ENCODE measurements at regions not wholly inside any gene's neighbourhood (a gene's known extent, or its start where the extent isn't known, plus 50 kb on each side); places are given as distances from the start of the nearest gene placed in this dataset.

GRCh38 chr2:177342736-177343135 is 49.8 kb upstream of the AGPS start:
- TF ChIP-seq HDGF (IDR thresholded peaks at IDR 0.05; ENCODE audit: borderline replicate concordance) (no peak), SUZ12 (IDR thresholded peaks at IDR 0.05) (no peak), BHLHE40 (IDR thresholded peaks at IDR 0.05; ENCODE audit: borderline replicate concordance) (no peak), ELF4 (IDR thresholded peaks at IDR 0.05) (no peak), NFRKB (IDR thresholded peaks at IDR 0.05) (no peak), FOXK2 (IDR thresholded peaks at IDR 0.05) (no peak), ARNT (IDR thresholded peaks at IDR 0.05) (no peak), FOXM1 (IDR thresholded peaks at IDR 0.05; ENCODE audit: borderline replicate concordance) (no peak), SP1 (IDR thresholded peaks at IDR 0.05) (no peak), PKNOX1 (IDR thresholded peaks at IDR 0.05) (no peak), LEF1 (IDR thresholded peaks at IDR 0.05; ENCODE audit: borderline replicate concordance) (no peak), ZNF384 (IDR thresholded peaks at IDR 0.05) (no peak), CTBP1 (IDR thresholded peaks at IDR 0.05; ENCODE audit: borderline replicate concordance) (no peak), FOXA1 (IDR thresholded peaks at IDR 0.05) (no peak)

Measured in HEK293T (cell line).